Psoas muscle (tissue), 7 donors: ENCODE measurements at regions not wholly inside any gene's neighbourhood (a gene's known extent, or its start where the extent isn't known, plus 50 kb on each side); places are given as distances from the start of the nearest gene placed in this dataset.

Source experiments
- ATAC-seq, 4 donors: fragments of 200-7000 bp; cut with Tn5 transposase; one replicate each; pipeline ENCODE4 v1.9.1; 2020; ENCODE audit warnings: moderate library complexity in 3 of 4, mild to moderate bottlenecking in 2 of 4
- DNase-seq, 2 donors: peaks; one replicate each; pipeline ENCODE4 v3.0.0-alpha.2; 2020
- H3K27ac ChIP-seq: fragments of 200-600 bp; one replicate; pipeline ENCODE4 v1.8.0; 2022
- H3K27me3 ChIP-seq, 3 donors: fragments of 200-600 bp in 1 of 3; one replicate each; pipeline versions ENCODE4 v1.6.1 to v1.8.0; 2013 to 2022; ENCODE audit warnings: low read length in 2 of 3, mild to moderate bottlenecking in 2 of 3, moderate library complexity in 1 of 3; ENCODE audit not compliant: insufficient read depth in 3 of 3
- H3K36me3 ChIP-seq, 2 donors: fragments of 200-600 bp in 1 of 2; one replicate each; pipeline versions ENCODE4 v1.6.1 to v1.8.0; 2013 to 2022; ENCODE audit warnings: low read depth in 1 of 2, mild to moderate bottlenecking in 1 of 2, moderate library complexity in 1 of 2; ENCODE audit not compliant: insufficient read depth in 1 of 2
- H3K4me1 ChIP-seq: fragments of 200-600 bp; one replicate; pipeline ENCODE4 v1.8.0; 2022
- H3K4me3 ChIP-seq: fragments of 200-600 bp; one replicate; pipeline ENCODE4 v1.8.0; 2022; ENCODE audit warnings: mild to moderate bottlenecking
- H3K9me3 ChIP-seq: fragments of 200-600 bp; one replicate; pipeline ENCODE4 v1.8.0; 2022
- WGBS, 3 donors: extraction: QIAGEN DNeasy Blood & Tissue Kit; methylation state at CpG; one replicate each; pipeline versions ENCODE4 v1.1.6 to v1.1.7; 2013; 5-methylcytosine and 5-hydroxymethylcytosine counted together
- intact Hi-C, 2 donors: fragments of 100-400 bp; cut with DNase I; formaldehyde crosslinking; loops; one replicate each; pipeline versions ENCODE4 v1.11.0 to v1.14.2; 2022
- TF ChIP-seq, protein P1 (sequence below): fragments of 200-600 bp; IDR thresholded peaks from one replicate; pipeline ENCODE4 v1.8.0; 2022; ENCODE audit warnings: antibody characterized with exemption
- donor health status: healthy with polysubstance abuse.
- donor health status: DM: no; HTN: no; CAD: no; lungs with moderate emphysema.
- donor health status: Bipolar disorder and iron deficiency.
- donor health status: healthy.
- donor health status: DM: yes; HTN: yes; CAD: no.
- donor health status: DM: no; HTN: no; CAD: no.
- donor health status: DM: yes; HTN: yes; CAD: no.

DNA sequence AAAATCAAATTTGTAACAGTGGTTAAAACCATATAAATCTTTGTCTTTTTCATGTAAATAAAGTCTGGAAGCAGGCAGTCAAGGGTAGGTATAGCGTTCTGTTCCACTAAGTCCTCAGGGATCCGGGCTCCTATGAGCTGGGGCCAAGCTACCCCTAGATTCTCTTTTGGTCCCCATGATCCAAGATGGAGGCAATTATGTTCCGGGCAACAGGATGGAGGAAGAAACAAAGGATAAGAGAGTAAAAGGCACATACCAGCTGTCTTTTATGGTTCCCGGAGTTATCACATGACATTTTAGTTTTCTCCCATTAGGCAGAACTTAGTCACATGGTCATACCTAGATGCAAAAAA is 224.4 kb upstream of the NFE2L3 start:
- Histone ChIP-seq H3K36me3 (no peaks in the 10 kb centered on the region), H3K4me1 (no peaks in the 10 kb centered on the region), H3K27ac (no peak overlapping the region), H3K27me3 (peaks cover 0 to 6% (median 0%) of the 10 kb centered on the region in 3 donors), H3K9me3 (no peaks in the 10 kb centered on the region), H3K4me3 (no peak overlapping the region)
- DNase-seq, result no peak
- TF ChIP-seq, protein P1, sequence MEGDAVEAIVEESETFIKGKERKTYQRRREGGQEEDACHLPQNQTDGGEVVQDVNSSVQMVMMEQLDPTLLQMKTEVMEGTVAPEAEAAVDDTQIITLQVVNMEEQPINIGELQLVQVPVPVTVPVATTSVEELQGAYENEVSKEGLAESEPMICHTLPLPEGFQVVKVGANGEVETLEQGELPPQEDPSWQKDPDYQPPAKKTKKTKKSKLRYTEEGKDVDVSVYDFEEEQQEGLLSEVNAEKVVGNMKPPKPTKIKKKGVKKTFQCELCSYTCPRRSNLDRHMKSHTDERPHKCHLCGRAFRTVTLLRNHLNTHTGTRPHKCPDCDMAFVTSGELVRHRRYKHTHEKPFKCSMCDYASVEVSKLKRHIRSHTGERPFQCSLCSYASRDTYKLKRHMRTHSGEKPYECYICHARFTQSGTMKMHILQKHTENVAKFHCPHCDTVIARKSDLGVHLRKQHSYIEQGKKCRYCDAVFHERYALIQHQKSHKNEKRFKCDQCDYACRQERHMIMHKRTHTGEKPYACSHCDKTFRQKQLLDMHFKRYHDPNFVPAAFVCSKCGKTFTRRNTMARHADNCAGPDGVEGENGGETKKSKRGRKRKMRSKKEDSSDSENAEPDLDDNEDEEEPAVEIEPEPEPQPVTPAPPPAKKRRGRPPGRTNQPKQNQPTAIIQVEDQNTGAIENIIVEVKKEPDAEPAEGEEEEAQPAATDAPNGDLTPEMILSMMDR, result no peak
- no peak for ATAC-seq
- WGBS, 3 donors, result 89% methylated on average over 4 of the region's 4 CpGs
- intact Hi-C loops, result no loop called here

DNA sequence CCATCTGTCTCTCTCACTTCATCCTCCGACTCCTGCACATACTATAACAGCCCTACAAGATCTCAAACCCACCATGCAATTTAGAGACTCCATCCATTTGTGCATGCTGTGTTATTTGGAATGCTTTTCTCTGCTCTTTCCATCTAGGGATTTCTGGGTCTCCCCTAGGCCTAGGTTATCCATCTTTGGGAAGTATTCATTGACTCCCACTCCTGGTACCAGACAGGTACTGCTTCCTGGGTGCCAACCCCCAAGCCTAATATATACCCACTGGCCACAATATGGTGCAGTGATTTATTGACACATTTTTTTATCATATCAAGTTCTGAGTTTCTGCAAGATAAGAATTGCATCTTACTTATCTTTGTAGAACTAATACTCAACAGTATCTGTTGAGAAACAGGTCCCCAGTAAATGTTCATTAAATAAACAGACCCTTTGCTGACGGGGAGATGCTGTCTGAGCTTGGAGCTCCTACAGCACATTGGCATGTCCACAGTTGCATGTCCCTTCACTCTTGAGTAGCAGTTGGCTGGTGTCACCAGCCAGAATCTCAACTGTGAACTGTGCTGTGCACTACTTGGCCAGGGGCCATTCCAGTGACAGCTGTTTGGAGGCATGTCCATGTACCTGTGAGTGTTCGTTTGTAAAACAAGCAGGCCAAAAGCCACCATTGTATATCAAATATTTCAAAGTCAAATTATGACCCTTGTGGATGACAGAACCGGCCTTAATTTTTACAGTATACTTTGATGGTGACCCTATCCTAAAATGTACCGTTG is 223.3 kb upstream of the NFE2L3 start:
- Histone ChIP-seq H3K27ac (no peak overlapping the region), H3K27me3 (peaks cover 0 to 6% (median 0%) of the 10 kb centered on the region in 3 donors), H3K9me3 (no peaks in the 10 kb centered on the region), H3K4me1 (no peaks in the 10 kb centered on the region), H3K4me3 (no peak overlapping the region), H3K36me3 (no peaks in the 10 kb centered on the region)
- no peak for DNase-seq
- intact Hi-C loops, result no loop called here
- TF ChIP-seq, protein P1, result no peak
- no peak for ATAC-seq
- 54 to 59% (median 57%) methylated on average over 5 of the region's 5 CpGs for WGBS, 3 donors

DNA sequence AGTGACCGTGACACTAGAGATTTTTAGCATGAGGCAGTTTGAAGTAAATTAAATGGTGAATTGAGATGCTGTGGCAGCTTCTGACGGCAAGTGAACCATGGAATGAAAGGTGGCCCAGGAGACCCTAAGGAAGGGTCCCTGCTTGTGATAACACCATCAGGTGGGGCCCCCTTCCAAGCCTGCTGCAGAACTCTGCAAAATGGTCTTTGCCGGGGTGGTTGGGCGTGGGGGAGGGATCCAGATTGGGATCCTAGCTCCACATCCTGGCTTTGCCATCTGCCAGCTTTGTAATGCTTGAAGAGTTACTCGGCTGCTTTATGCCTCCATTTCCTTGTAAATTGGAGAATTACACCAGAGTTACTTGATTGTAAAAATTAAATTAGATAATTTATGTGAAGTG is 222.6 kb upstream of the NFE2L3 start:
- DNase-seq, result no peak
- peaks cover 0 to 6% (median 0%) of the 10 kb centered on the region in 3 donors for H3K27me3 ChIP-seq
- no peak overlapping the region for H3K27ac ChIP-seq
- no peaks in the 10 kb centered on the region for H3K4me1 ChIP-seq
- WGBS, 3 donors, result 48 to 73% (median 49%) methylated on average over 5 of the region's 5 CpGs
- intact Hi-C loops, result no loop called here
- H3K4me3 ChIP-seq, result no peak overlapping the region
- H3K9me3 ChIP-seq, result no peaks in the 10 kb centered on the region
- no peaks in the 10 kb centered on the region for H3K36me3 ChIP-seq
- TF ChIP-seq, protein P1, result no peak
- ATAC-seq, result no peak

DNA sequence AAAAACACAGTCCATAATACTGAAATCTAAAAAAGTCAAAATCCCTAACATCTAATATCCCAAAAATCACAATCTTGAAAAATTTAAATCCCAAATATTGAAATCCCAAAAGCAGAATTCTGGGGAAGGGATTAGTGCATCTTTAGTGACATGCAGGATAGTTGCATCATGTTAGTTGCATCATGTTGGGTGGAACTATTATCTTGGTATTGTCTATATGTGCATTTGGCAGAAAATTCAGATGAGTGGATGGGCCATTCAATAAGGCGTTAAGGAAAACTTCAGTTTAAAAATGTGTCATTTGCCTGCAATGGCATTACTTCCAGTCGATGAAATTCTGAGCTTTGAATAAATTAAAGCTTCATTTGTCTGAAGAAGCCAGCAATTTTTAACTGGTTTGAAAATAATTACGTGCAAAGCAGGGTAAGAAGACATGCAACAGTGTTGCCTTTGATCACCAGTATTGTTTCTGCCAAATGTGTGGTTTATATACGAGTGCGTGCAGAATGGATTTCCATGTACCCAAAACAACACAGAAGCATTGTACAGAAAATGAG is 221.4 kb upstream of the NFE2L3 start:
- Histone ChIP-seq H3K4me1 (no peaks in the 10 kb centered on the region), H3K27me3 (peaks cover 0 to 6% (median 0%) of the 10 kb centered on the region in 3 donors), H3K36me3 (no peaks in the 10 kb centered on the region), H3K9me3 (no peaks in the 10 kb centered on the region), H3K4me3 (no peak overlapping the region), H3K27ac (no peak overlapping the region)
- DNase-seq (no peak), ATAC-seq (no peak)
- intact Hi-C loops, result no loop called here
- WGBS, 3 donors, result 71 to 84% (median 76%) methylated on average over 5 of the region's 5 CpGs
- TF ChIP-seq, protein P1, result no peak

DNA sequence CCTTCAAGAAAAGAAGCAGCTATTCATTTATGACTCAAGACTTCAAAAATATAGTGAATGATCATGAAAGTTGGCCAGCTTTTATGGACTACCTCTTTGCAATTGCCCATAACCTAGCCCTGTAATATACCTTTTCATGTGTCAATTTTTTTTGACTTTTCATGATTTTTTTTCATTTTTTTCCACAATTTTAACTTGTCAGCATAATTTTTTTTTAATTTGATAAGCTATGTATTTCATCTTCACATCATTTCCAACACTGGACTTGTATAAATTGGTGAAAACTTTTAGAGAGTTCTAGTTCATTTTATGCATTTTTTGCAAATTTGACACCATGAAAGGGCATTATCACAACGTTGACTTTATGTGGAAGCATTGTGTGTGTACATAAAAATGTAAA is 220.8 kb upstream of the NFE2L3 start:
- Histone ChIP-seq H3K36me3 (no peaks in the 10 kb centered on the region), H3K27ac (no peak overlapping the region), H3K27me3 (peaks cover 0 to 9% (median 0%) of the 10 kb centered on the region in 3 donors), H3K4me3 (no peak overlapping the region), H3K4me1 (no peaks in the 10 kb centered on the region), H3K9me3 (no peaks in the 10 kb centered on the region)
- TF ChIP-seq, protein P1, result no peak
- intact Hi-C loops, result no loop called here
- ATAC-seq (no peak), DNase-seq (no peak)
- 21 to 27% (median 22%) methylated on average over 1 of the region's 1 CpG for WGBS, 3 donors
